GM12872 (cell line): ENCODE measurements at regions not wholly inside any gene's neighbourhood (a gene's known extent, or its start where the extent isn't known, plus 50 kb on each side); places are given as distances from the start of the nearest gene placed in this dataset.

Experiments
- TF ChIP-seq, protein P1 (sequence below): IDR thresholded peaks from 3 replicates; pipeline ENCODE4 v1.5.1; 2011; ENCODE audit warnings: low read depth, mild to moderate bottlenecking, low read length, moderate library complexity; ENCODE audit not compliant: insufficient read depth

DNA sequence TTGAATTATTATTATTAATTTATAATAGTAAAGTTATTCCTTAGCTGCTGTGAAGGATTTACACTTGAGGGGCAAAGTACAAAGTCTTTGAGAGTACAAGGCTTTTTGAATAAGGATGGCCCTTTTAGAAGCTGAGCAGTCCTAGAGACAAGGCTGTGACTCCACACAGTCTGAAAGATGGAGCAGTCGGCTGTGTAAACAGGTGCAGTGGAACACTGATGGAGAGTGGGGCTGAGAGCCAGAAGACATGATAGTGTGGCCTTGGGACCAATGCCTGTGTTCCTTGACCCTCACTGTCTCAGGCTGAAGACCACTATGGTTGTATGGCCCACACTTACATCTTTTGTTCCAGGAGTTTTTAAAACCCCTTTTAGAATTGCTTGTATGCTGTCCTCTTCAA is 311.2 kb upstream of the PHF14 start:
- TF ChIP-seq, protein P1, sequence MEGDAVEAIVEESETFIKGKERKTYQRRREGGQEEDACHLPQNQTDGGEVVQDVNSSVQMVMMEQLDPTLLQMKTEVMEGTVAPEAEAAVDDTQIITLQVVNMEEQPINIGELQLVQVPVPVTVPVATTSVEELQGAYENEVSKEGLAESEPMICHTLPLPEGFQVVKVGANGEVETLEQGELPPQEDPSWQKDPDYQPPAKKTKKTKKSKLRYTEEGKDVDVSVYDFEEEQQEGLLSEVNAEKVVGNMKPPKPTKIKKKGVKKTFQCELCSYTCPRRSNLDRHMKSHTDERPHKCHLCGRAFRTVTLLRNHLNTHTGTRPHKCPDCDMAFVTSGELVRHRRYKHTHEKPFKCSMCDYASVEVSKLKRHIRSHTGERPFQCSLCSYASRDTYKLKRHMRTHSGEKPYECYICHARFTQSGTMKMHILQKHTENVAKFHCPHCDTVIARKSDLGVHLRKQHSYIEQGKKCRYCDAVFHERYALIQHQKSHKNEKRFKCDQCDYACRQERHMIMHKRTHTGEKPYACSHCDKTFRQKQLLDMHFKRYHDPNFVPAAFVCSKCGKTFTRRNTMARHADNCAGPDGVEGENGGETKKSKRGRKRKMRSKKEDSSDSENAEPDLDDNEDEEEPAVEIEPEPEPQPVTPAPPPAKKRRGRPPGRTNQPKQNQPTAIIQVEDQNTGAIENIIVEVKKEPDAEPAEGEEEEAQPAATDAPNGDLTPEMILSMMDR = no peak

GRCh38 chr7:10662982-10663884 is 310.4 kb upstream of the PHF14 start:
- TF ChIP-seq, protein P1 = no peak

DNA sequence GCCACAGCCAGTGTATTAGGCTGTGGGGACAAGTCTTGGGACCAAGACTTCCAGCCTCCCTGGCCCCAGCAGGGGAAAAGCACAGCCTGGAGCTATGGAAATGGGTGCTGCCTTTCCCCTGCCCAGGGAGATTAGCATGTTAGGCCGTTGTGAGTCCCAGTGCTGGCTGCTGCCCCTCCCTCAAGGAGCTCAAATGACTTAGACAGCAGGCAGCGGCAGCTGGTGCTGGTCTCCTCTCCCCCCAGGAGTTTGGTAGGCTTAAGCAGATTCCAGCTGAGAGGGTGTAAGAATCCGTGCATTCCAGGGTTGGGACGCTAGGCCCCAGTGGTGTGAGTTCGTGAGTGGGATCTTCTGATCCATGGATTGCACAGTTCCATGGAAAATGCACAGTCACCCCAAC is 301.5 kb upstream of the PHF14 start:
- TF ChIP-seq, protein P1 = no peak

GRCh38 chr7:10677211-10677610 is 296.5 kb upstream of the PHF14 start:
- TF ChIP-seq, protein P1 = no peak

DNA sequence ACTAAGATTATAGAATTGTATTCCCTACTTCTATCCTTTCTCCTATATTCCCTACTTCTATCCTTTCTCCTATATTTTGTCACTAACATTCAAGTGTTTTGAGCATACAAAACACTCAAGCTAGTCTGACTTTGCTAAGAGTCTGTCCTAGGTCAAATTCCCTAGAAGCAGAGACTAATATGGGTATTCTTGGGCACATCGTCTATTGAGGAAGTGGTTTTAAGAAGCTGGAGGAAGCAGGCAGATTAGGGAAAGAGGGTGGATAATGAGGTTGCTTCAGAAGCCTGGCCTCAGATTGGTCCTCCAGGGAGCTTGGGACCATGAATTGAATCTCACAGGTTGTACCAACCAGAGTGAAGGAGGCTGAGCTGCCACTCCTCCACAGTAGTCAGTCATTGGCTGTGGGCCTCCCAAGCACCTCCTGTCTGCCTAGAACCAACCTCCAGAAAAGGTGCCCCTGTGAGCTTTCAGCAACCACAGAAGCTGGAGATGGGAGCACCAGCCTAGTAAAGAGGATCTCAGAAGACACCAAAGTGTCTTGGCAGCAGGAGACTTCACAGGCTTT is 295.9 kb upstream of the PHF14 start:
- TF ChIP-seq, protein P1 = no peak

DNA sequence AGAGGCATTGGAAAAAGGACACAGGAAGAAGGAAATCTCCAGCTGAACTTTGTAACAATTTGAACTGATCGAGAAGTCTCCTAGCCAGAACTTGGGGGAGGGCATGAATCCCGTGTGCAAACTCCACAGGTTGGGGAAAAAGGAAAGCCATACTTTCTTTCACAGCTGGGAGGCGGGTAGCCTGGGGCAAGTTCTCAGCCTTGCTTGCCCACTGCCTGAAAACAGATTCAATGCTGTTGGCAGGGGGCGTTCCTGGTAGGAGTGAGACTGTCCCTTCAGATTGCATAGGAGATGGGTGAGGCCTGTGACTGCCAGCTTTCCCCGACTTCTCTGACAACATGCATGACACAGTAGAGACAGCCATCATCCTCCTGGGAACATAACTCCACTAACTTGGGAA is 289.1 kb upstream of the PHF14 start:
- TF ChIP-seq, protein P1 = no peak

- TF ChIP-seq, protein P1 = no peak
Measured at GRCh38 chr7:10685040-10685439, 288.6 kb upstream of the PHF14 start.
